H1 (cell line): ENCODE measurements at regions not wholly inside any gene's neighbourhood (a gene's known extent, or its start where the extent isn't known, plus 50 kb on each side); places are given as distances from the start of the nearest gene placed in this dataset.

ENCODE experiments used
- CEBPB ChIP-seq: IDR thresholded peaks from 2 replicates; pipeline ENCODE4 v1.6.1; 2012; ENCODE audit warnings: low read depth, low read length
- JUND ChIP-seq: IDR thresholded peaks from 2 replicates; pipeline ENCODE4 v1.6.1; 2011; ENCODE audit warnings: mild to moderate bottlenecking, improper control_type of control experiment, low read length
- SP1 ChIP-seq: IDR thresholded peaks from 2 replicates; pipeline ENCODE4 v1.6.1; 2011; ENCODE audit warnings: low read depth, low read length

DNA sequence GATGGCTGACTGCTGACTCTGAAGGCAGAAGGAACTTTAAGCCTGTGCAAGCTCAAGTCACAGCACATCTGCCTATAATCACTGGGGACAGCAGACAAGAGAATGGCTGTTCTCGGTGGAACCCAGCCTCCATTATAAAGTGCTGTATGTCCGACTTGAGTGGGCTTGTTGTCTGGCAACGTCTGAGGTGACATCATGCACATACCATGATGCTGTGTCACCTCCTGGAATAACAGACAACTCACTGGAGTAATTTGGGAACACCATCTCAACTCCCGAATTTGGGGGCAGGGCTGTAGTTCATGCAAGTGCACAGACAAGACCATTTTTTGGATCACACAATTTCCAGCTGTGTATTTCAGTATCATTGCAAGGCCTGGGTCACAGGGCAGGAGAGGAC lies 59.8 kb upstream of the GPM6B start (continued):
- no peak for TF ChIP-seq CEBPB
- TF ChIP-seq SP1: no peak
- no peak for TF ChIP-seq JUND
